SK-N-SH treated with all-trans-retinoic acid at 6 μM for 48 hours (cell line): ENCODE measurements at regions not wholly inside any gene's neighbourhood (a gene's known extent, or its start where the extent isn't known, plus 50 kb on each side); places are given as distances from the start of the nearest gene placed in this dataset.

Experiments
- ATAC-seq: fragments of 200-7000 bp; cut with Tn5 transposase; 3 replicates; pipeline ENCODE4 v1.9.1; 2020; ENCODE audit warnings: mild to moderate bottlenecking, moderate library complexity
- ARNTL ChIP-seq: fragments of 450-650 bp; formaldehyde crosslinking; IDR thresholded peaks from 2 replicates; pipeline ENCODE4 v1.5.0; 2020; ENCODE audit warnings: low read depth, mild to moderate bottlenecking, moderate library complexity, borderline replicate concordance
- BACH2 ChIP-seq: fragments of 250-450 bp; sonication (Bioruptor Pico); IDR thresholded peaks from 2 replicates; pipeline ENCODE4 v1.9.0; 2021; ENCODE audit warnings: mild to moderate bottlenecking, borderline replicate concordance
- CSDC2 ChIP-seq: fragments of 250-450 bp; sonication (Bioruptor Pico); IDR thresholded peaks from 2 replicates; pipeline ENCODE4 v1.5.0; 2020; ENCODE audit warnings: mild to moderate bottlenecking, moderate library complexity
- ESRRG ChIP-seq: fragments of 250-450 bp; sonication (Bioruptor Pico); IDR thresholded peaks from 2 replicates; pipeline ENCODE4 v1.6.1; 2021; ENCODE audit warnings: mild to moderate bottlenecking
- GLIS3 ChIP-seq: fragments of 250-450 bp; sonication (Bioruptor Pico); IDR thresholded peaks from 2 replicates; pipeline ENCODE4 v1.5.0; 2020; ENCODE audit warnings: mild to moderate bottlenecking, moderate library complexity
- ISL1 ChIP-seq: fragments of 250-450 bp; sonication (Bioruptor Pico); IDR thresholded peaks from 2 replicates; pipeline ENCODE4 v2.1.2; 2022; ENCODE audit warnings: mild to moderate bottlenecking, moderate library complexity
- OSR1 ChIP-seq: fragments of 250-450 bp; sonication (Bioruptor Pico); IDR thresholded peaks from 2 replicates; pipeline ENCODE4 v1.8.0; 2022; ENCODE audit warnings: moderate library complexity, mild to moderate bottlenecking, inconsistent platforms
- PPARA ChIP-seq: fragments of 250-450 bp; sonication (Bioruptor Pico); IDR thresholded peaks from 2 replicates; pipeline ENCODE4 v1.5.0; 2020; ENCODE audit warnings: mild to moderate bottlenecking, borderline replicate concordance
- SNAI2 ChIP-seq: fragments of 250-450 bp; sonication (Bioruptor Pico); IDR thresholded peaks from 2 replicates; pipeline ENCODE4 v1.5.0; 2020; ENCODE audit warnings: mild to moderate bottlenecking, moderate library complexity
- TCF4 ChIP-seq: fragments of 250-450 bp; sonication (Bioruptor Pico); IDR thresholded peaks from 2 replicates; pipeline ENCODE4 v1.8.0; 2021; ENCODE audit warnings: mild to moderate bottlenecking, moderate library complexity, borderline replicate concordance
- TOX ChIP-seq: fragments of 250-450 bp; sonication (Bioruptor Pico); IDR thresholded peaks from 2 replicates; pipeline ENCODE4 v1.8.0; 2021; ENCODE audit warnings: mild to moderate bottlenecking, moderate library complexity, borderline replicate concordance
- ZC3H10 ChIP-seq: fragments of 250-450 bp; sonication (Bioruptor Pico); IDR thresholded peaks from 2 replicates; pipeline ENCODE4 v1.5.1; 2021; ENCODE audit warnings: mild to moderate bottlenecking, moderate library complexity
- ZFP30 ChIP-seq: fragments of 450-650 bp; formaldehyde crosslinking; IDR thresholded peaks from 2 replicates; pipeline ENCODE4 v1.5.0; 2022; ENCODE audit warnings: mild to moderate bottlenecking, moderate library complexity
- ZNF565 ChIP-seq: fragments of 450-650 bp; formaldehyde crosslinking; conservative IDR thresholded peaks from 2 replicates; pipeline ENCODE4 v1.5.0; 2020; ENCODE audit warnings: low read depth, mild to moderate bottlenecking, moderate library complexity
- ZNF70 ChIP-seq: fragments of 450-650 bp; formaldehyde crosslinking; IDR thresholded peaks from 2 replicates; pipeline ENCODE4 v1.5.0; 2020; ENCODE audit warnings: mild to moderate bottlenecking, moderate library complexity
- ZNF8 ChIP-seq: fragments of 450-650 bp; formaldehyde crosslinking; IDR thresholded peaks from 2 replicates; pipeline ENCODE4 v1.5.0; 2020; ENCODE audit warnings: mild to moderate bottlenecking, moderate library complexity
- TF ChIP-seq, protein P1 (sequence below): fragments of 250-450 bp; sonication (Bioruptor Pico); IDR thresholded peaks from 2 replicates; pipeline ENCODE4 v1.5.1; 2021; ENCODE audit warnings: mild to moderate bottlenecking, moderate library complexity
- TF ChIP-seq, protein P2 (sequence below): fragments of 250-450 bp; sonication (Bioruptor Pico); IDR thresholded peaks from 2 replicates; pipeline ENCODE4 v1.8.0; 2021; ENCODE audit warnings: low read depth, mild to moderate bottlenecking, moderate library complexity, borderline replicate concordance
- TF ChIP-seq, protein P3 (sequence below): fragments of 250-450 bp; sonication (Bioruptor Pico); IDR thresholded peaks from 2 replicates; pipeline ENCODE4 v1.5.1; 2020; ENCODE audit warnings: low read depth, mild to moderate bottlenecking, moderate library complexity
- TF ChIP-seq, protein P4 (sequence below): fragments of 250-450 bp; sonication (Bioruptor Pico); IDR thresholded peaks from 2 replicates; pipeline ENCODE4 v1.5.0; 2020; ENCODE audit warnings: mild to moderate bottlenecking, moderate library complexity
- TF ChIP-seq, protein P5 (sequence below): fragments of 250-450 bp; sonication (Bioruptor Pico); IDR thresholded peaks from 2 replicates; pipeline ENCODE4 v1.8.0; 2020; ENCODE audit warnings: mild to moderate bottlenecking, moderate library complexity, borderline replicate concordance

DNA sequence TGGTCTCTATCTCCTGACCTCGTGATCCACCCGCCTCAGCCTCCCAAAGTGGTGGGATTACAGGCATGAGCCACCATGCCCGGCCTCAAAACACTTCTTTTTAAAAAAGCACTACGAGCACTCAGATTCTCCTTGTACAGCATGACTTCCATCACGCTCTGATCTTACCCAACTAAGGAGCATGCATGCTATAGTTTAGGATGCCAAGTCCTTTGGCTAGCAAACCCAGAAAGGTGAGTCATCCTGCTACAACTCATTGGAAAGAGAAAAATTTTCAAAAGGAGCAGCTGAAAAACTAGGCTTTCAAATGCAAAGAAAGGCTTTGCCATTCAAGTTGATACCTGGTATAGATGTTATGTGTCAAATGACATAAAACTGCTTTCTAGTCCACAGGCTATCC is 70.3 kb upstream of the PRICKLE2 start (continued):
- TF ChIP-seq, protein P1, sequence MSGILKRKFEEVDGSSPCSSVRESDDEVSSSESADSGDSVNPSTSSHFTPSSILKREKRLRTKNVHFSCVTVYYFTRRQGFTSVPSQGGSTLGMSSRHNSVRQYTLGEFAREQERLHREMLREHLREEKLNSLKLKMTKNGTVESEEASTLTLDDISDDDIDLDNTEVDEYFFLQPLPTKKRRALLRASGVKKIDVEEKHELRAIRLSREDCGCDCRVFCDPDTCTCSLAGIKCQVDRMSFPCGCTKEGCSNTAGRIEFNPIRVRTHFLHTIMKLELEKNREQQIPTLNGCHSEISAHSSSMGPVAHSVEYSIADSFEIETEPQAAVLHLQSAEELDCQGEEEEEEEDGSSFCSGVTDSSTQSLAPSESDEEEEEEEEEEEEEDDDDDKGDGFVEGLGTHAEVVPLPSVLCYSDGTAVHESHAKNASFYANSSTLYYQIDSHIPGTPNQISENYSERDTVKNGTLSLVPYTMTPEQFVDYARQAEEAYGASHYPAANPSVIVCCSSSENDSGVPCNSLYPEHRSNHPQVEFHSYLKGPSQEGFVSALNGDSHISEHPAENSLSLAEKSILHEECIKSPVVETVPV (CRISPR knock-in tag): no peak
- TF ChIP-seq PPARA (CRISPR knock-in tag) (no peak), BACH2 (CRISPR knock-in tag) (no peak), ZNF70 (CRISPR knock-in tag) (no peak)

DNA sequence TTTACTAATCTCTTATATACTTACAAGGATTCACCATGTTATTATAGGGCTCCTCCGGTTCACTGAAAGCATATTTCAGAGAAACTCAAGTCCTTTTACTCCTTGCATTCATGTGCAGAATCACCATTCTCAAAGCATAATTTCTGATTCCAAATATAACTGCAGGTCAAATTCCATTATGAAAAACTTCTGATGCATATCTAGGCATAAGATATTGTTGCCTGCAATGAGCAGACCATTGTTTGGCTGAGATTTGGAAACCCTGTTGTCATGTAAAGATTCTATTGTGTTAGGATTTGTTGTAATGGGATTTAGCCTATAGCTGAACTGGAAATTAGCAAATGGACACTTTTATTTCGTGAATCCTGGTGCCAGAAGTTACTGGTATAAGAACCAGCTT is 69.5 kb upstream of the PRICKLE2 start:
- ATAC-seq: no peak; the same call in 1 of the 3 replicates
- TF ChIP-seq CSDC2 (CRISPR knock-in tag): no peak
- no peak for TF ChIP-seq ARNTL (CRISPR knock-in tag)
- no peak for TF ChIP-seq ZC3H10 (CRISPR knock-in tag)
- TF ChIP-seq ZFP30 (CRISPR knock-in tag): no peak
- TF ChIP-seq, protein P2, sequence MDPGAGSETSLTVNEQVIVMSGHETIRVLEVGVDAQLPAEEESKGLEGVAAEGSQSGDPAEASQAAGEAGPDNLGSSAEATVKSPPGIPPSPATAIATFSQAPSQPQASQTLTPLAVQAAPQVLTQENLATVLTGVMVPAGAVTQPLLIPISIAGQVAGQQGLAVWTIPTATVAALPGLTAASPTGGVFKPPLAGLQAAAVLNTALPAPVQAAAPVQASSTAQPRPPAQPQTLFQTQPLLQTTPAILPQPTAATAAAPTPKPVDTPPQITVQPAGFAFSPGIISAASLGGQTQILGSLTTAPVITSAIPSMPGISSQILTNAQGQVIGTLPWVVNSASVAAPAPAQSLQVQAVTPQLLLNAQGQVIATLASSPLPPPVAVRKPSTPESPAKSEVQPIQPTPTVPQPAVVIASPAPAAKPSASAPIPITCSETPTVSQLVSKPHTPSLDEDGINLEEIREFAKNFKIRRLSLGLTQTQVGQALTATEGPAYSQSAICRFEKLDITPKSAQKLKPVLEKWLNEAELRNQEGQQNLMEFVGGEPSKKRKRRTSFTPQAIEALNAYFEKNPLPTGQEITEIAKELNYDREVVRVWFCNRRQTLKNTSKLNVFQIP (CRISPR knock-in tag): no peak
- no peak for TF ChIP-seq TCF4 (CRISPR knock-in tag)
- TF ChIP-seq GLIS3: no peak
- no peak for TF ChIP-seq ESRRG (CRISPR knock-in tag)
- TF ChIP-seq, all 23 proteins: peak for 0

DNA sequence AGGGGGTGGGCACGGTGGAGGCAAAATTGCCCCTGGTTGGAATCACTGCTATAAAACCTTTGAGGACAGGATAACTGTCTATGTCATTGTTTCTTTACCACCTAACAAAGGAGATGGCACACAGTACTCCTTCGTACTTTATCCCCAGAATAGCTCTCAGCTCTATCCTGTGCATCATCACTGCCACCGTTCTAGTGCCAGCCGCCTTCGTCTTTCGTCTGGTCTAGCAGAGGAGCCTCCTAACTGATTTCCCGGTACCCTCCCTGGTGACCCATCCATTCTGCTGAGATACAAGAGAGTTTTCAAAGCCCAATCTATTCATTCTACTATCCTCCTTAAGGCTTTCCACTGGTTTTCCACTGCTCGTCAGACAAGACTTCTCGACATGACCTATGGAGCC is 67.9 kb upstream of the PRICKLE2 start:
- no peak for ATAC-seq
- TF ChIP-seq ZNF70 (CRISPR knock-in tag): no peak
- TF ChIP-seq ISL1 (CRISPR knock-in tag): no peak
- TF ChIP-seq, protein P3, sequence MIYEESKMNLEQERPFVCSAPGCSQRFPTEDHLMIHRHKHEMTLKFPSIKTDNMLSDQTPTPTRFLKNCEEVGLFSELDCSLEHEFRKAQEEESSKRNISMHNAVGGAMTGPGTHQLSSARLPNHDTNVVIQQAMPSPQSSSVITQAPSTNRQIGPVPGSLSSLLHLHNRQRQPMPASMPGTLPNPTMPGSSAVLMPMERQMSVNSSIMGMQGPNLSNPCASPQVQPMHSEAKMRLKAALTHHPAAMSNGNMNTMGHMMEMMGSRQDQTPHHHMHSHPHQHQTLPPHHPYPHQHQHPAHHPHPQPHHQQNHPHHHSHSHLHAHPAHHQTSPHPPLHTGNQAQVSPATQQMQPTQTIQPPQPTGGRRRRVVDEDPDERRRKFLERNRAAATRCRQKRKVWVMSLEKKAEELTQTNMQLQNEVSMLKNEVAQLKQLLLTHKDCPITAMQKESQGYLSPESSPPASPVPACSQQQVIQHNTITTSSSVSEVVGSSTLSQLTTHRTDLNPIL (CRISPR knock-in tag): no peak
- TF ChIP-seq, protein P4, sequence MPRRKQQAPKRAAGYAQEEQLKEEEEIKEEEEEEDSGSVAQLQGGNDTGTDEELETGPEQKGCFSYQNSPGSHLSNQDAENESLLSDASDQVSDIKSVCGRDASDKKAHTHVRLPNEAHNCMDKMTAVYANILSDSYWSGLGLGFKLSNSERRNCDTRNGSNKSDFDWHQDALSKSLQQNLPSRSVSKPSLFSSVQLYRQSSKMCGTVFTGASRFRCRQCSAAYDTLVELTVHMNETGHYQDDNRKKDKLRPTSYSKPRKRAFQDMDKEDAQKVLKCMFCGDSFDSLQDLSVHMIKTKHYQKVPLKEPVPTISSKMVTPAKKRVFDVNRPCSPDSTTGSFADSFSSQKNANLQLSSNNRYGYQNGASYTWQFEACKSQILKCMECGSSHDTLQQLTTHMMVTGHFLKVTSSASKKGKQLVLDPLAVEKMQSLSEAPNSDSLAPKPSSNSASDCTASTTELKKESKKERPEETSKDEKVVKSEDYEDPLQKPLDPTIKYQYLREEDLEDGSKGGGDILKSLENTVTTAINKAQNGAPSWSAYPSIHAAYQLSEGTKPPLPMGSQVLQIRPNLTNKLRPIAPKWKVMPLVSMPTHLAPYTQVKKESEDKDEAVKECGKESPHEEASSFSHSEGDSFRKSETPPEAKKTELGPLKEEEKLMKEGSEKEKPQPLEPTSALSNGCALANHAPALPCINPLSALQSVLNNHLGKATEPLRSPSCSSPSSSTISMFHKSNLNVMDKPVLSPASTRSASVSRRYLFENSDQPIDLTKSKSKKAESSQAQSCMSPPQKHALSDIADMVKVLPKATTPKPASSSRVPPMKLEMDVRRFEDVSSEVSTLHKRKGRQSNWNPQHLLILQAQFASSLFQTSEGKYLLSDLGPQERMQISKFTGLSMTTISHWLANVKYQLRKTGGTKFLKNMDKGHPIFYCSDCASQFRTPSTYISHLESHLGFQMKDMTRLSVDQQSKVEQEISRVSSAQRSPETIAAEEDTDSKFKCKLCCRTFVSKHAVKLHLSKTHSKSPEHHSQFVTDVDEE: no peak
- TF ChIP-seq ZNF8: no peak

DNA sequence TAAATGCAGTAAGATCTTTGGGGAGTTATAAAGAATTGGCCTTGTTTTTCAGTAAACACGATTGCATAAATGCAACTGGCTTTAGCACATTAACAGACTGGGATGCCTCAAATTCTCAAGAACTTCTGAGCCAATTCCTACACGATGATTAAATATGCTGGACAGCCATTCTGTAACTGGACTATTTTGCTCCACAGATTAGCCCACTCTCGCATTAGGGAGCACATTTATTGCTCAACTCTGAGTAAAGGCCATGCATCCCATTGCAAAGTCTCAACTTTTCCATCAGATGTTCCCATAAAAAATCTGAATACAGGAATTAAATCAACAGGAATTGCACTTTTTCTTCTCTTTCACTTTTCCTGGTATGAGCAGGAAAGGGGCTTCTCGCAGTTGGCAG is 66.7 kb upstream of the PRICKLE2 start:
- no peak for ATAC-seq
- TF ChIP-seq BACH2 (CRISPR knock-in tag) (no peak), OSR1 (no peak), ZC3H10 (CRISPR knock-in tag) (no peak), ISL1 (CRISPR knock-in tag) (no peak), GLIS3 (no peak), TOX (CRISPR knock-in tag) (no peak), SNAI2 (no peak), ZNF565 (no peak)
- TF ChIP-seq, protein P3 (CRISPR knock-in tag): no peak
- TF ChIP-seq, protein P5, sequence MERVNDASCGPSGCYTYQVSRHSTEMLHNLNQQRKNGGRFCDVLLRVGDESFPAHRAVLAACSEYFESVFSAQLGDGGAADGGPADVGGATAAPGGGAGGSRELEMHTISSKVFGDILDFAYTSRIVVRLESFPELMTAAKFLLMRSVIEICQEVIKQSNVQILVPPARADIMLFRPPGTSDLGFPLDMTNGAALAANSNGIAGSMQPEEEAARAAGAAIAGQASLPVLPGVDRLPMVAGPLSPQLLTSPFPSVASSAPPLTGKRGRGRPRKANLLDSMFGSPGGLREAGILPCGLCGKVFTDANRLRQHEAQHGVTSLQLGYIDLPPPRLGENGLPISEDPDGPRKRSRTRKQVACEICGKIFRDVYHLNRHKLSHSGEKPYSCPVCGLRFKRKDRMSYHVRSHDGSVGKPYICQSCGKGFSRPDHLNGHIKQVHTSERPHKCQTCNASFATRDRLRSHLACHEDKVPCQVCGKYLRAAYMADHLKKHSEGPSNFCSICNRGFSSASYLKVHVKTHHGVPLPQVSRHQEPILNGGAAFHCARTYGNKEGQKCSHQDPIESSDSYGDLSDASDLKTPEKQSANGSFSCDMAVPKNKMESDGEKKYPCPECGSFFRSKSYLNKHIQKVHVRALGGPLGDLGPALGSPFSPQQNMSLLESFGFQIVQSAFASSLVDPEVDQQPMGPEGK: no peak
- TF ChIP-seq, protein P2 (CRISPR knock-in tag): no peak
